ENCODE measurements at regions not wholly inside any gene's neighbourhood (a gene's known extent, or its start where the extent isn't known, plus 50 kb on each side); places are given as distances from the start of the nearest gene placed in this dataset.

DNA sequence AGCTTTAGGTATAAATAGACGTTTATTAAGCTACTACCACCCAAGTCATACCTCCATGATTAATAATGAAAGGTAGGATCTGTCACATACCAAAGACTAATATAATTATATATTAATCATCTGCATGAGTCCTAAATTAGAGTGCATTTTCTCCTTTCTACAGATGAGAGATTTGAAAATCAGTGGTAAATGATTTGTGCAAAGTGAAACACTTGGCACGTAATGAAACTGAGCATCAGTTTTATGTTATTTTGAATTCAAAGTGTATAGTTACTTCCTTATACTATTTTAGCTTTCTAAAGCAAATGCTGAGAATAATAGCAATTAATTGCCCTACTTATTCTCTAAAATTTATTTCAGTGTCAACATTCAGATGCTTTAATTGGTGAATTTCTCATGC lies 615.3 kb downstream of the TRIB2 start:
- TF ChIP-seq, protein P1, sequence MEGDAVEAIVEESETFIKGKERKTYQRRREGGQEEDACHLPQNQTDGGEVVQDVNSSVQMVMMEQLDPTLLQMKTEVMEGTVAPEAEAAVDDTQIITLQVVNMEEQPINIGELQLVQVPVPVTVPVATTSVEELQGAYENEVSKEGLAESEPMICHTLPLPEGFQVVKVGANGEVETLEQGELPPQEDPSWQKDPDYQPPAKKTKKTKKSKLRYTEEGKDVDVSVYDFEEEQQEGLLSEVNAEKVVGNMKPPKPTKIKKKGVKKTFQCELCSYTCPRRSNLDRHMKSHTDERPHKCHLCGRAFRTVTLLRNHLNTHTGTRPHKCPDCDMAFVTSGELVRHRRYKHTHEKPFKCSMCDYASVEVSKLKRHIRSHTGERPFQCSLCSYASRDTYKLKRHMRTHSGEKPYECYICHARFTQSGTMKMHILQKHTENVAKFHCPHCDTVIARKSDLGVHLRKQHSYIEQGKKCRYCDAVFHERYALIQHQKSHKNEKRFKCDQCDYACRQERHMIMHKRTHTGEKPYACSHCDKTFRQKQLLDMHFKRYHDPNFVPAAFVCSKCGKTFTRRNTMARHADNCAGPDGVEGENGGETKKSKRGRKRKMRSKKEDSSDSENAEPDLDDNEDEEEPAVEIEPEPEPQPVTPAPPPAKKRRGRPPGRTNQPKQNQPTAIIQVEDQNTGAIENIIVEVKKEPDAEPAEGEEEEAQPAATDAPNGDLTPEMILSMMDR (IDR thresholded peaks at IDR 0.05 in 2 of 3, conservative IDR thresholded peaks at IDR 0.05 in 1 of 3; ENCODE audit: control insufficient read depth in 2 of 3, extremely low read depth in 1 of 3, insufficient read depth in 1 of 3, low read depth in 3 of 3, low read length in 3 of 3), result no peak
- TF ChIP-seq BHLHE40 (IDR thresholded peaks at IDR 0.05; ENCODE audit: borderline replicate concordance in 1 of 2, low read depth in 2 of 2, low read length in 1 of 2) (no peak), TCF3 (IDR thresholded peaks at IDR 0.05; ENCODE audit: borderline replicate concordance, insufficient read depth, low read depth, low read length) (no peak), ZNF274 (IDR thresholded peaks at IDR 0.05; ENCODE audit: insufficient read depth, insufficient read length) (no peak), KDM1A (IDR thresholded peaks at IDR 0.05; ENCODE audit: borderline replicate concordance) (no peak), POLR2A (IDR thresholded peaks at IDR 0.05; ENCODE audit: low read depth, low read length) (no peak), ASH2L (IDR thresholded peaks at IDR 0.05; ENCODE audit: borderline replicate concordance, low read depth) (no peak), SIN3A (IDR thresholded peaks at IDR 0.05; ENCODE audit: low read depth, low read length) (no peak), TAF1 (IDR thresholded peaks at IDR 0.05; ENCODE audit: borderline replicate concordance, low read depth, low read length) (no peak), FOXK2 (IDR thresholded peaks at IDR 0.05) (no peak)
